Heart left ventricle (tissue), 16 donors: ENCODE measurements at regions not wholly inside any gene's neighbourhood (a gene's known extent, or its start where the extent isn't known, plus 50 kb on each side); places are given as distances from the start of the nearest gene placed in this dataset.

Experiments used
- ATAC-seq, 4 donors: fragments of 200-7000 bp; cut with Tn5 transposase; one replicate each; pipeline ENCODE4 v1.9.1; 2020 to 2022; ENCODE audit warnings: moderate library complexity in 4 of 4, mild to moderate bottlenecking in 3 of 4, moderate number of reproducible peaks in 1 of 4
- DNase-seq, 5 donors: peaks; one replicate each; pipeline ENCODE4 v3.0.0-alpha.2; 2020
- H3K27ac ChIP-seq, 12 donors: fragments of 200-600 bp; sonication (generic) in 4 of 12; one replicate each; pipeline versions ENCODE4 v1.5.0 to v1.8.0; 2016 to 2022; ENCODE audit warnings: mild to moderate bottlenecking in 2 of 12
- H3K27me3 ChIP-seq, 9 donors: fragments of 200-600 bp; sonication (generic) in 2 of 9; one replicate each; pipeline versions ENCODE4 v1.5.1 to v1.8.0; 2016 to 2022; ENCODE audit warnings: mild to moderate bottlenecking in 3 of 9
- H3K36me3 ChIP-seq, 9 donors: fragments of 200-600 bp; sonication (generic) in 2 of 9; one replicate each; pipeline versions ENCODE4 v1.5.0 to v1.8.0; 2018 to 2022; ENCODE audit warnings: mild to moderate bottlenecking in 2 of 9
- H3K4me1 ChIP-seq, 12 donors: fragments of 200-600 bp; sonication (generic) in 4 of 12; one replicate each; pipeline versions ENCODE4 v1.5.0 to v1.8.0; 2016 to 2022; ENCODE audit warnings: mild to moderate bottlenecking in 3 of 12
- H3K4me3 ChIP-seq, 12 donors: fragments of 200-600 bp; sonication (generic) in 4 of 12; one replicate each; pipeline versions ENCODE4 v1.5.0 to v1.8.0; 2017 to 2022; ENCODE audit warnings: mild to moderate bottlenecking in 9 of 12, moderate library complexity in 4 of 12
- H3K9me3 ChIP-seq, 12 donors: fragments of 200-600 bp; sonication (generic) in 4 of 12; one replicate each; pipeline versions ENCODE4 v1.5.0 to v1.8.0; 2016 to 2022; ENCODE audit warnings: mild to moderate bottlenecking in 1 of 12
- POLR2A ChIP-seq, 2 donors: fragments of 450-650 bp; IDR thresholded peaks; one replicate each; pipeline ENCODE4 v1.6.1; 2017; ENCODE audit warnings: antibody characterized with exemption in 2 of 2, mild to moderate bottlenecking in 2 of 2, moderate library complexity in 2 of 2
- WGBS, 4 donors: extraction: QIAGEN DNeasy Blood & Tissue Kit in 2 of 4; methylation state at CpG; one replicate each; pipeline versions ENCODE4 v1.1.5 to v1.1.7; 2013 to 2018; 5-methylcytosine and 5-hydroxymethylcytosine counted together
- intact Hi-C, 10 donors: fragments of 100-400 bp; cut with DNase I; formaldehyde crosslinking; loops; one replicate each; pipeline versions ENCODE4 v1.11.1 to v1.14.2; 2022
- TF ChIP-seq, protein P1 (sequence below), 12 donors: fragments of 200-600 bp; sonication (generic) in 4 of 12; IDR thresholded peaks; one replicate each; pipeline versions ENCODE4 v1.5.0 to v1.8.0; 2018 to 2022; ENCODE audit warnings: antibody characterized with exemption in 12 of 12, mild to moderate bottlenecking in 5 of 12
- donor health status: ischemic (EF 13 %, LVEDD 7.1; RV severe dilation, severe dysfunction).
- donor health status: healthy with polysubstance abuse.
- donor health status: DM: no; HTN: yes; CAD: no.
- donor health status: DM: no; HTN: no; CAD: no.
- donor health status: ischemic (EF 25% LVEDD 6.9; RV normal size, moderate dysfunction).
- donor health status: ischemic (EF 25% LVEDD 5.7; RV mildly dilated, moderate dysfunction).
- donor health status: healthy.
- donor health status: DM: yes; HTN: yes; CAD: no.
- donor health status: ischemic (EF 35%, LVEDD 5.7; RV mildly dilated, moderate dysfunction).
- donor health status: nonischemic (EF 11% LVEDD 7.7; RV severe dilation, severe dysfunction).
- donor health status: DM: yes; HTN: yes; CAD: no.
- donor health status: PGD.
- donor health status: ischemic (EF 29% LVEDD 5.4; RV normal size, mild dysfunction).
- donor health status: nonischemic (EF 23%, LVEDD 6.1; RV moderate dilation, normal function).

DNA sequence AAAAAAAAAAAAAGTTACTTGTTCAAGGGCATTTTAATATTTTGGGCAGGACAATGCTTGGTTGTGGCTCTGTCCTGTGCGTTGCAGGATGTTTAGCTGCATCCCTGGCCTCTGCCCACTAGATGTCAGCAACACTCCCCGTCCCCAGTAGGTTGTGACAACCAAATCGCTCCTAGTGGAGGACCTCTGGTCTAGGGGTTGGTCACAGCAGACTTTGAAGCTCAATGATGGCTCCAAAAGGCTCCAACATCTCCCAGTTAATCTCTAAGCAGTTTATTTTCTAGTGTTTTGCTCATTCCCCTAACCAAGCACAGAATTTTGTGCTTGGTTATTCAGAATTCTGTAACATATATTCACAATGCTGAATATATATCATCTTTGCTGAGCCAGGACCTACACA lies 67.0 kb downstream of the CHRNA1 start:
- intact Hi-C loops, result loop anchor here in 1 of 10 donors (5.0 kb wide), 1 partner anchor 235 kb away; no protein-coding TSS in a partner anchor
- no peaks in the 10 kb centered on the region for H3K4me1 ChIP-seq
- no peaks in the 10 kb centered on the region for H3K9me3 ChIP-seq
- H3K36me3 ChIP-seq, result no peaks in the 10 kb centered on the region
- no peaks in the 10 kb centered on the region for H3K27me3 ChIP-seq
- peak in 4 of 5 donors; percentile 45 to 52 (median 49) for DNase-seq
- H3K4me3 ChIP-seq, result no peak overlapping the region
- TF ChIP-seq POLR2A (IDR thresholded peaks at IDR 0.05), result no peak
- TF ChIP-seq, protein P1, sequence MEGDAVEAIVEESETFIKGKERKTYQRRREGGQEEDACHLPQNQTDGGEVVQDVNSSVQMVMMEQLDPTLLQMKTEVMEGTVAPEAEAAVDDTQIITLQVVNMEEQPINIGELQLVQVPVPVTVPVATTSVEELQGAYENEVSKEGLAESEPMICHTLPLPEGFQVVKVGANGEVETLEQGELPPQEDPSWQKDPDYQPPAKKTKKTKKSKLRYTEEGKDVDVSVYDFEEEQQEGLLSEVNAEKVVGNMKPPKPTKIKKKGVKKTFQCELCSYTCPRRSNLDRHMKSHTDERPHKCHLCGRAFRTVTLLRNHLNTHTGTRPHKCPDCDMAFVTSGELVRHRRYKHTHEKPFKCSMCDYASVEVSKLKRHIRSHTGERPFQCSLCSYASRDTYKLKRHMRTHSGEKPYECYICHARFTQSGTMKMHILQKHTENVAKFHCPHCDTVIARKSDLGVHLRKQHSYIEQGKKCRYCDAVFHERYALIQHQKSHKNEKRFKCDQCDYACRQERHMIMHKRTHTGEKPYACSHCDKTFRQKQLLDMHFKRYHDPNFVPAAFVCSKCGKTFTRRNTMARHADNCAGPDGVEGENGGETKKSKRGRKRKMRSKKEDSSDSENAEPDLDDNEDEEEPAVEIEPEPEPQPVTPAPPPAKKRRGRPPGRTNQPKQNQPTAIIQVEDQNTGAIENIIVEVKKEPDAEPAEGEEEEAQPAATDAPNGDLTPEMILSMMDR (IDR thresholded peaks at IDR 0.05), result peak; percentile 42 to 82 (median 74)
- no peak overlapping the region for H3K27ac ChIP-seq
- peak in 3 of 4 donors; percentile 83 to 89 (median 87) for ATAC-seq
- WGBS, 4 donors, result 2 to 7% (median 3%) methylated on average over 3 of the region's 3 CpGs

DNA sequence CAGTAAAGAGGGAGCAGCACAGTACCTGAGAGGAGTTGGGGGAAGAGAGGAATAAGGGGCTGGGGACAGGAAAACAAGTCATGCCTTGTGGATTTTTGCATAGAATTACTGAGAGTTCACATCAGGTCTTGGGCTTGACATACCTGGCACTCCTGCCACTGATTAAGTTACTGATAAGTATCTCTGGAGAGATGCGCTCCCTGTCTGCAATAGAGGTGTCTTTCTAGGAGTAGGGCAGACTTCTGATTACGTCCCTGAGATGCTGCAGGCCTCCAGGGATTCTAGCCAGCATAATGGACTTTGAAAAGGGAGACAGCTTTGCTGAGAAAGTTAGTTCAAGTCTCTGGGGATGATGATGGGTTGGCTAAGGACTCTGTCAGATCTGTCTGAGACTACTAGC lies 69.4 kb downstream of the CHRNA1 start:
- ATAC-seq, result no peak

DNA sequence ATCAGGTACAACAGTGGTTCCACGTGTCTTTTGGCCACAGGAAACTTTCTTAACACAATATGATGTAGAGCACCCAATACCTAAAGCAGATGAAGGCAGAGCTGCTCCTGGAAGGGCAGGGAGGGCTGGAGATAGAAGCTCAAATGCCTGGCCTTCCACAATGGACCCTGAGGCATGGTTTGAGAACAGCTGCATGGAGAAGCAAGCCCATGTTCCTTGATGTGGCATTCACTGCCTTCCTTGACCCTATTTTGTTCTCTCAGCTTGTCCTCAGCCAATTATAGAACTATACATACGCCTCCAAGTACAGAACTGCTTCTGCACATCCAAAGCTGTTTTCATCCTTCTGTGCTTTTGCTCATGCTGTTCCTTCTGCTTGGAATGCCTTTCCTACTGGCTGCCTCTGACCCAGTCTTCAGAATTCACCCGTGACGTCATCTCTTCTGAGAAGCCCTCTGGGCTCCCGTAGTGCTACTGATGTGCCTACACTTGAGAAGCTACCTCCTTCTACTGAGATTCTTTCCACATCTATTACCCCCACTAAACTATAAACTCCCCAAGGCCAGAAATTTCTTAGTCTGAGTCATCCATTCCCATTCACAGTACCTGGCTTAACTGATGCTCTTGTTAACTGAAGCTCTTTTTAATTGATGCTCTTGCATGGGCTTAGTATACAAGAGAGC lies 69.9 kb downstream of the CHRNA1 start:
- DNase-seq, result no peak
- intact Hi-C loops, result loop anchor here in 1 of 10 donors (5.0 kb wide), 1 partner anchor 117 kb away; no protein-coding TSS in a partner anchor
- WGBS, 4 donors, result 88 to 93% (median 89%) methylated on average over 5 of the region's 5 CpGs
- no peaks in the 10 kb centered on the region for H3K27me3 ChIP-seq
- no peaks in the 10 kb centered on the region for H3K9me3 ChIP-seq
- H3K4me1 ChIP-seq, result peaks cover 0 to 13% (median 0%) of the 10 kb centered on the region in 12 donors
- TF ChIP-seq POLR2A (IDR thresholded peaks at IDR 0.05), result no peak
- H3K36me3 ChIP-seq, result no peaks in the 10 kb centered on the region
- no peak overlapping the region for H3K27ac ChIP-seq
- H3K4me3 ChIP-seq, result no peak overlapping the region
- no peak for ATAC-seq

More for the DNA sequence above, 69.4 kb downstream of the CHRNA1 start:
- Histone ChIP-seq H3K27me3 (no peaks in the 10 kb centered on the region), H3K9me3 (no peaks in the 10 kb centered on the region), H3K4me1 (peaks cover 0 to 13% (median 0%) of the 10 kb centered on the region in 12 donors), H3K27ac (no peak overlapping the region), H3K36me3 (no peaks in the 10 kb centered on the region), H3K4me3 (no peak overlapping the region)
- DNase-seq, result no peak
- intact Hi-C loops, result loop anchor here in 2 of 10 donors (5.0 kb wide), 2 partner anchors 118 to 233 kb away; no protein-coding TSS in a partner anchor
- TF ChIP-seq, protein P1 (IDR thresholded peaks at IDR 0.05), result no peak
- TF ChIP-seq POLR2A (IDR thresholded peaks at IDR 0.05), result no peak
- 41 to 74% (median 59%) methylated on average over 2 of the region's 2 CpGs for WGBS, 4 donors

DNA sequence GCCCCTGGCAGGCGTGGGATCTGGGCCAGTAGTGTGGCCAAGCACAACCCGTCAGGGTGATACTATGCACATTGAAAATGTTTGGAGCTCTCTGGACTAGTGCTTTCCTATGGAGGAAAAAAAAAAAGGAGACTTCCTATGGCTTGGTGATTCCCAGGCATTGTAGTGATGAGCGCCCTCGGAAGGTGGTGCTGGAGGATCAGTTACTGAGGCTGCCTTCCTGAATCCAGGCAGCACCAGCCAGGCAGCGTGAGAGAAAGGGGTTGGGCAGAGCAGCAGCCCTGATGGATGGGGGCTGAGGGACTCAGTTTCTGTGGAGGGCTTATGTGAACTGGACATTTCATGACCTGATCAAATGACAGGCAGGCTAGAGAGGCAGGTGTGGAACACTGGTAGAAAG lies 70.9 kb downstream of the CHRNA1 start:
- Histone ChIP-seq H3K4me1 (peaks cover 0 to 14% (median 0%) of the 10 kb centered on the region in 12 donors), H3K4me3 (no peak overlapping the region), H3K9me3 (no peaks in the 10 kb centered on the region), H3K27me3 (no peaks in the 10 kb centered on the region), H3K27ac (no peak overlapping the region), H3K36me3 (no peaks in the 10 kb centered on the region)
- 91 to 96% (median 95%) methylated on average over 5 of the region's 5 CpGs for WGBS, 4 donors
- DNase-seq (no peak), ATAC-seq (no peak)
- TF ChIP-seq, protein P1 (IDR thresholded peaks at IDR 0.05), result no peak
- TF ChIP-seq POLR2A (IDR thresholded peaks at IDR 0.05), result no peak
- intact Hi-C loops, result loop anchor here in 1 of 10 donors (5.0 kb wide), 1 partner anchor 116 kb away; no protein-coding TSS in a partner anchor
